Stimulated activated CD8-positive, alpha-beta memory T cell treated with anti-CD3 and anti-CD28 coated beads, Interleukin-4, amount 100 ng/mL, for 1 hour (primary cell): ENCODE measurements at regions not wholly inside any gene's neighbourhood (a gene's known extent, or its start where the extent isn't known, plus 50 kb on each side); places are given as distances from the start of the nearest gene placed in this dataset.

Experiments used
- DNase-seq, 2 donors: peaks; one replicate each; pipeline ENCODE4 v3.0.0-alpha.2; 2020; ENCODE audit warnings: low read depth in 2 of 2, low spot score in 1 of 2

GRCh38 chr11:122353561-122353960 is 237.5 kb upstream of the BLID start:
- no peak for DNase-seq

DNA sequence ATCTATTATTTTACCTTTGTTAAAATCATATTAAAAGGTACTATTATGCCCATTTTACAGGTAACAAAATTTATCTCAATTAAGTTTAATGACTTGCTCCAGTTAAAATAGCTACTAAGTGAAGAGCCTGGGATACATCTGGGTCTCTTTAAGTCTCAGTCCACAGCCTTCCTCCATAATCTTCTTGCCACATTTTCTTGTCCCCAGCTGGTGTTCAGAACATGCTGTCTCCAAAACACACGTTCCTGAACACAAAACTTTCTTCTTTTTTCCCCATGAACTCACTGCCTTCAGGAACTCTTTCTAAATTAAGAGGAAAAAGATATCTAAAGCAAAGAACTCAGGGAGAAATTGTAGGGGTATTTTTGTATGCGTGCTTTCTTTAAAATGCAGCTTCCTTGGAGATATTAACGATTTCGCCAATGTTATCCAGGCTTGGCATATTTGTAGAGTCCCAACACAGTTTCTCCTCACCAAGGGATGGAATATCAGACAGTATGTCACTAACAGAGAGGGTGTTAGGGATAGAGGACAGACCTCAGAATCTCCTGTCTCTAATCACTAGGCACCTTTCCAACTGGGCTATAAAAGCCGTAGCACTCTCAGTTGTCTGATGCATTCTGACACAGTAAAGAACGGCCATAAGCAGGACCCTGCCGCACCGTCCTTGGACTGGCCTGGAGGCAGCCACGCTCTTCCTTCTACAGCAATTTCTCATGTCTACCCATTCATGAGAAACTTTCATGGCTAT is 232.8 kb upstream of the BLID start:
- no peak for DNase-seq

DNA sequence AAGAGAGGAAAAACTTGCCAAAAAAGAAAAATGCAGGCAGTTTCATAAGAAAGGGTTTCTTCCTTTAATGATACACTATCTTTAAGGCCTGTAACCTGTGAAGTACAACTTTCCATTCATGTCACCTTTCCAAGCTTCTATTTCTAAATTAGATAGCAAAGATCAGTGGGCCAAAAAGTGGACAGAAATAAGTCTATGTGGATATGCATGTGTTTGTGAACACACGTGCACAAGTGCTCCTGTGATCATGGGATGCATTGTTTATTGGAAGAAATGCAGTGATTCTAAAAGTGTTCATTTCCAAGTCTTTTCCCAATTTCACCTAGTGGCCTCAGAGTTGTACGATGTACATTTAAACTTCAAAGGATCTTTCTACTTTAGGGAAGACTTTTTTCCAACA is 230.0 kb upstream of the BLID start:
- DNase-seq, result no peak

GRCh38 chr11:122345586-122345985 is 229.6 kb upstream of the BLID start:
- no peak for DNase-seq

DNA sequence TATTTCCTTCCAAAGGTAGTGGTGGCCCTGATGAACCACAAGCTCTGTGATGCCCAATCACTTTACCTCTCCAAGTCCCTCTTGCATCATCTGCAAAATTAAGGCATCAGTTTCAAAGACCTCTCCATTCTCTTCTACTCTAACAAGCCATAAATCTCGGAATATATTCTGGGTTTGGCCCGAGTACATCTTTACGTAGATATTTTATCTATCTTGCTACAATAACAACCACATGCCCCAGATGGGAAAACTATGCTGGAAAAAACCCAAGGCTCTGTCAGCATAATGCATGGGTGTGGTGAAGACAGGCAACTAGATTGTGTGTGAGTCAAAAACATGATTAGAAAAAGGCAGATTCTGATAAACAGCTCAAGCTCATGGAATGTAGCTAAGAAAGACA is 228.2 kb upstream of the BLID start:
- no peak for DNase-seq

DNA sequence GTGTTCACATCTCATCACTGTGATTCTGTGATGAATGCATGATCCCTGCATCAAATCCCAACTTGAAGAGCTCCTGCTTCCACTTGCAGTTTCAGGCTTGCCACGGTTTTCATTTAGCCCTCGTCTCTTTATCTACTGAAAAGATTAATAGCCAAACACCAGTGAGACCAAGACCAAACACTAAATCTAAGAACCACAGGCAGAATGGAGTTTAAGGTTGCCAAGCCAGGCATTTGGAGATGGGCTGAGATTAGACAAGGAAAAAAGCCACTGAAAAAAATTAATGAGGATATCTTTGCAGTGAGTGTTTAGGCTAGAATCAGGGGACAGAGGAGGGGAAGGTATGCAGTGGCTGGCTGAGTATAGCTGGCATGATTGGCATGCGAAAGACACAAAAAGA is 227.2 kb upstream of the BLID start:
- no peak for DNase-seq

GRCh38 chr11:122342089-122342744 is 226.2 kb upstream of the BLID start:
- no peak for DNase-seq

- DNase-seq, result no peak
These were observed 225.5 kb upstream of the BLID start for GRCh38 chr11:122341477-122341876.

DNA sequence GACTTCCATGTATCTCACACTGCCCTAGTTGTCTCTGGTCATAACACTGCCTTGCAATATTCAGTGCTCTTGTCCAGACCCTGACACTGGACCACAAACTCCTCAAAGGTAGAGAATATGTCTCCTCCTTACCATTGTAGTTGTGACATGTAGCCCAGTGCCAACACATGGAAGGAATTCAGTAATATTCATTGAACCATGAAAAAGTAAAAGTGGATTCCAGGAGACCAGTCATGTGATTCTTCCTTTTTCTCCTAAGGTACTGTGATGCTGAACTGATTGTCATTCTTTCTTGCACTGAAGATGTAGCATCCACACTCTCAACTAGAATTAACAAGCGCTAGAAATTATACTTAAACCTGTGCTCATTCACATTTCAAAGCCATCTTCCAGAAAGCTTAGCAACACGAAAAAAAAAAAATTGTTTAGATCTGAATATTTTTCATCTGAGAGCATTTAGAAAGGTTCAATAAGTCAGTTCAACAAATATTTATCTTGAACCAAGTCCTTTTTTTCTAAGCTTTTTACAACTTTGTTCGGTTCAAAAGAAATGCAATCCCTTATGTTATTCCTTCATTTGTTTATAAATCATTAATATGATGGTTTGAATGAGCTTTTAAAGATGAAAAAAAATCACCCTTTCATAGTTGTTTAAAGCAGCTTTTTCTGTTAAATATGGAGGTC is 224.7 kb upstream of the BLID start:
- DNase-seq, result no peak

- no peak for DNase-seq
These were observed 223.5 kb upstream of the BLID start for GRCh38 chr11:122339436-122340060.

- DNase-seq, result no peak
These were observed 221.7 kb upstream of the BLID start for GRCh38 chr11:122337704-122338103.

- no peak for DNase-seq
These were observed 221.2 kb upstream of the BLID start for GRCh38 chr11:122337241-122337640.

DNA sequence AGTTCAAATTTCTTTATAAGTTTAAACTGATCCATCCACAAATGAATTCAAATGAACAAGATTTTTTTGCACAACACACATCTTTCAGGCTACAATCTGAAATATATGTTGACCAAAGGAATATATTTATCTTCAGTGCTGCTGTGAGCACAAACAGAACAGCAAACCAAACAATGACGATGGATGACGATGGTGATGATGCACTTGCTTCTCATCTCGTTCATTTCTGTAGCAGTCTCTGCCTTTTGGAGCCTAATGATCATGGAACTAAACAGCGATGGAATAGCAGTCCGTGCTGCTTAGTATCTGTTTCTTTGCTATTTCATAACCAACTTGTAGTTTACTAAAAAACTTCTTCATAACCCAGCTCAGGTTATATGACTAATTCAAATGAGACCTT is 220.7 kb upstream of the BLID start:
- DNase-seq, result no peak

DNA sequence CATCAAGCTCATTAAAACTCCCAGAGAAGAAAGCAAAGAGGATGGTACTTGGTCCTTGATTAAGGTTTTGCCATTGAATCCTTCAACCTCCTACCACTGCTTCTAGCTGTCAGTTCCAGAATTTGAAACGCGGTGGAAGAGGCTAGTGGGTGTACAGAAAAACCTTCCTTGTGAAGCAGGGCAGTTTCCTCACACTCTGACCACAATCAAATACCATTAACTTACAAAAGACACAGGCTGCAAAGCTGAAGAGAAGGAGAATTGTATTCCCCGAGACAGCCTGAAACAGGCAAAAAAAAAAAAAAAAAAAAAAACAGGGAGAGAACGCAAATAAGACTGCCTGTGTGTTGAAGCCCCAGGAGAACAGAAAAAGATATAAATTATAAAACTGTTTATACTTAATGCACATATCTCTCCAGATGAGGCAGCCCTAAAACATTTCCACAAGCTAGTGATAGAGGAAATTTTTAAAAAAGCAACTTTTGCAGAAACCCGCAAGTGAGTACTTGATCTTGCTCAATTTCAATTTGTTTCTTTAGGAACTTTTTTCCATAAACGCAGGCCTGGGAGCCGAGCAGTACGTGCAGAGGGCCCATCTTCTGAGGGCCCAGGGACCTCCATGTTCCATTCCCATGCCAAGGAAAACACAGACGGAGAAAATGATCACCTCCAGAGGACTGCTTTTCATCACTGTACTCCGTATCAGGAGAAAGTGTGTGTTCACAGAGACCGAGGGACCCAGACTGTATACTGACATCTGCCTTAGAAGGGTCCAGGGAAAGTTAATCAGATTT is 218.7 kb upstream of the BLID start:
- no peak for DNase-seq

GRCh38 chr11:122333467-122333866 is 217.5 kb upstream of the BLID start:
- DNase-seq, result no peak

GRCh38 chr11:122331079-122331478 is 215.1 kb upstream of the BLID start:
- DNase-seq, result no peak

DNA sequence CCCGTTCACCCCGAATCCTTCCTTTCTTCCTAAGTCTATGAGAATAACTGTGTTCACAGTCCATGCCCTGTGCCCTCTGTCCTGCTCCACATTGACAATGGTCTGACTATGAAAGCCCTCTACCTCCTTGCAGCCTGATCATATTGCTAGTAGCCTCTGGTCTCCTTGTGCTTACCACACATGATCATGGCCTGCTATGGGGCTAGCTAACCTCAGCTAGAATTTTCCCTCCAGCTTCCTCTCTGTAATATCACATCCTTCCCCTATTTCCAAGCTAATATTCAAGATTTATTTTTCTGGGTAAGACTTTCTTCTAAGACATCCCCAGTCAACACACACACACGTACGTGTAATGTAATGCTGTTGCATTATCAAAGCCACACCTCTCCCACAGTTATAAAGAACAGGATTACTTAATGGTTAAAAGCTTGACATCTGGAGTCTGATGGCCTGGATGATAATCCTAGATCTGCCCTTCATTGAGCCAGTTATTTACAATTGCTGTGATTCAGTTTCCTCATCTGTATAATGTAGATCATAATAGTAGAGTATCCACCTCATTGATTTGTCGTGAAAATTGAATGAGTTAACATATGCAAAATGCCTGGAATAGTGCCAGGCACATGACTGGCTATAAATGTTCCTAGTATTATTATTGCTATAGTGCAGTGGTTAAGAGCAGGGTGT is 214.4 kb upstream of the BLID start:
- DNase-seq, result no peak

GRCh38 chr11:122327528-122327927 is 211.5 kb upstream of the BLID start:
- DNase-seq, result no peak

GRCh38 chr11:122323754-122324421 is 207.9 kb upstream of the BLID start:
- no peak for DNase-seq

DNA sequence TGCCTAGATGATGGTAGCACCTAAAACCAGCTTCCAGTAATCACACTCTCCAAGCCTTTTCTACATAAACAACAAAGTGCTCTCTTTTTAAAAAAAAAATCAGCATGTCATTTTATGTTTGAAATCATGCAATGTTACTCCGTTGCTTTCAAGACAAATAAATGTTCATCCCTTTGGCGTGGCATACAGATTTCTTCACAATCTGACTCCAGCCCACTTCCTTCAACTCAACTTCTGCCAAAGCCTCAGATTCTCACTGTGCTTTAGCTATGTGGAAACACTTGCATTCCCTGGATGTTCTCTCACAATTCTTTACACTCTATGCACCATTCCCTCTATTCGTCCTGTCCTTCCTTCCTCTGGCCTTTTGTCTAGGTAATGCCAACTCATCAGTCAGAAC is 206.3 kb upstream of the BLID start:
- no peak for DNase-seq
